ENCODE measurements at regions not wholly inside any gene's neighbourhood (a gene's known extent, or its start where the extent isn't known, plus 50 kb on each side); places are given as distances from the start of the nearest gene placed in this dataset.
"Not testable (repeated sequence)": the region's sequence is repeated elsewhere in the genome, so short reads cannot be mapped to it uniquely, and the experiment has no call there.

DNA sequence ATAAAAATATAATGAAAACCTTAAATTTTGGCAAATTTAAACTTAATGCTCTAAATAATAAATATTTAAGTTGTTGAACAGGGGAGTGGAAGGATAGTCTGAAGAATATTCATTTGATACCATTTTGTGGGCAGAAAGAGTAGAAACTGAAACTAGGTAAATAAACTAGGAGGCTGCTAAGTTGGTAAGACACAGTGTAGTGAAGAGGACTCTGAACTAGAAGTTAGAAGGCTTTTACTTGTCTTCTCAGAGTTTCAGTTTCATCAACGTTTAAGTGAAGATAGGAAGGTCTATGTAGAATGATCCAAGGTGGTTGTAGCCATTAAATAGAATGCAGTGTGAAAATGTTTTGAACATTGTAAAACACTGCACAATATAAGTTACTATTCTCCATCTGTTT, 516.9 kb downstream of the AMY1C start:
- no peak for DNase-seq (ENCODE audit: extremely low read depth, low read depth)

DNA sequence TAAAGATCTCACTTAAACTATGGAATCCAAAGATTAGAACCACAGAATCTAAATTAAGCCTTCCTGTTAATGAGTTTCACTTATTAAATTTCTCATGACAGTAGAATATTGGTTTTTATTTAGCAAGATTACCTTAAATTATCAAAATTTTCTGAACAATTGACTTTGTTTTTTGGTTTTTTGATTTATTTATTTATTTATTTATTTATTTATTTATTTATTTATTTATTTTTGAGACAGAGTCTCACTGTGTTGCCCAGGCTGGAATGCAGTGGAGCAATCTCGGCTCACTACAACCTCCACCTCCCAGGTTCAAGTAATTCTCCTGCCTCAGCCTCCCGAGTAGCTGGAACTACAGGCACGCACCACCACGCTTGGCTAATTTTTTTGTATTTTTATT, 538.6 kb downstream of the AMY1C start:
- DNase-seq (ENCODE audit: extremely low read depth, low read depth) = not testable (repeated sequence)

More for the DNA sequence above, 516.9 kb downstream of the AMY1C start:
- H3K4me3 ChIP-seq (replicated peaks; ENCODE audit: low read depth, low read length) = no peak overlapping the region
- TF ChIP-seq, protein P1, sequence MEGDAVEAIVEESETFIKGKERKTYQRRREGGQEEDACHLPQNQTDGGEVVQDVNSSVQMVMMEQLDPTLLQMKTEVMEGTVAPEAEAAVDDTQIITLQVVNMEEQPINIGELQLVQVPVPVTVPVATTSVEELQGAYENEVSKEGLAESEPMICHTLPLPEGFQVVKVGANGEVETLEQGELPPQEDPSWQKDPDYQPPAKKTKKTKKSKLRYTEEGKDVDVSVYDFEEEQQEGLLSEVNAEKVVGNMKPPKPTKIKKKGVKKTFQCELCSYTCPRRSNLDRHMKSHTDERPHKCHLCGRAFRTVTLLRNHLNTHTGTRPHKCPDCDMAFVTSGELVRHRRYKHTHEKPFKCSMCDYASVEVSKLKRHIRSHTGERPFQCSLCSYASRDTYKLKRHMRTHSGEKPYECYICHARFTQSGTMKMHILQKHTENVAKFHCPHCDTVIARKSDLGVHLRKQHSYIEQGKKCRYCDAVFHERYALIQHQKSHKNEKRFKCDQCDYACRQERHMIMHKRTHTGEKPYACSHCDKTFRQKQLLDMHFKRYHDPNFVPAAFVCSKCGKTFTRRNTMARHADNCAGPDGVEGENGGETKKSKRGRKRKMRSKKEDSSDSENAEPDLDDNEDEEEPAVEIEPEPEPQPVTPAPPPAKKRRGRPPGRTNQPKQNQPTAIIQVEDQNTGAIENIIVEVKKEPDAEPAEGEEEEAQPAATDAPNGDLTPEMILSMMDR (IDR thresholded peaks at IDR 0.05; ENCODE audit: low read depth, low read length, missing control alignments) = no peak

DNA sequence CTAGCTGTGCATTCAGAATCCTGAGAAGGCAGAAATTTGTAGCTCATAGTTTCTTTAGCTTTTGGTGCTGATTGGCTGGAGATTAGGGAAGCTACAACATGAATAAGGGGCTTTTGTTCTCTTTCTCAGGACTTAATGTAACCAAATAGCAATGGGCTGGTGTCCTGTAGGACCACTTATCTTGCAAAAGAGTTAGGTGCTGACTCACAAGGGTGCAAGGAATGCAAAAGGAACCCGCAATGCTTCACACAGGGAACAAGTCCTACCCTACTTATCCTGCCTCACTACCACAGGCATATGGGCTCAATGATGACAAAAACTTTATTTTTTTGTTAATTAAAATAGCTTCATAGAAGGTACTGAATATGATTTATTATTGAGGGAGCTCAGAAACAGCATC, 541.5 kb downstream of the AMY1C start:
- DNase-seq (ENCODE audit: extremely low read depth, low read depth) = no peak
- no peak overlapping the region for H3K4me3 ChIP-seq (replicated peaks; ENCODE audit: low read depth, low read length)
- TF ChIP-seq, protein P1 (IDR thresholded peaks at IDR 0.05; ENCODE audit: low read depth, low read length, missing control alignments) = no peak

More for the DNA sequence above, 538.6 kb downstream of the AMY1C start:
- H3K4me3 ChIP-seq (replicated peaks; ENCODE audit: low read depth, low read length) = not testable (repeated sequence)

DNA sequence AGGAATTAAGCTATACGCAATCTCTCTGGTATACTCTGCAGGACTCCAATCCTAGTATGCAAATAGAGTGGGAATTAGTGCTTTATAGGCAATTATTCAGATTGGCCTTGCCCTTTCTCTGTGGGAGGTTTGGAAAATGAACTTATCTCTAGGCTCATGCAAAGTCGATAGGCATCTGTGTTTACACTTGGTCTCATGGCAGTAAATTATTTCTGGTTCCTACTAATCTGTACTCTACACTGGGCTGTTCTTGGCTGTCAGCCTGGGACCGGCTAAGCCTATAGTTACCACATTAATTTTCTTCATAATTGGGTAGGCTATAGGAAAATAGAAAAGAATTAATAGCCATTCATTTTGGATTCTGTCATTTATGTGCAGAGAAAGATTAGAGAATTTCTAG, 544.6 kb downstream of the AMY1C start:
- DNase-seq (ENCODE audit: extremely low read depth, low read depth) = no peak
- no peak overlapping the region for H3K4me3 ChIP-seq (replicated peaks; ENCODE audit: low read depth, low read length)
- TF ChIP-seq, protein P1 (IDR thresholded peaks at IDR 0.05; ENCODE audit: low read depth, low read length, missing control alignments) = no peak

DNA sequence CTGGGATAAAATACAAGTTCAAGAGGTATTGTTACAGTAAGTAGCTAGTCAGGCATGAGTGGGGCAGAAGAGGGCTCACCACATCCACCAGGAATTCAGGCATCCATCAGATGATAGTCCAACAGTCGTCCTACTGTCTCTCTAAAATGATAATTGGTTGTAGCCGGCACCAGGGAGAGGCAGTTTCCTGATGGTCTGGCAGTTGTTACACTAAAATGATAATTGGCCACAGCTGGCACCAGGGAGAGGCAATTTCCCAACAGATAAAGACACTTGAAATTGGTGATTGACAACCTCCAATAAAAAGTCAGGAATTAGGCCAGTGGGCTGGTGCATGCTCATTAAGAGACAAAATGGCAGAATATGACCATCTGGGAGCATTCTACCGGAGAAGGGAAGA, 545.8 kb downstream of the AMY1C start:
- DNase-seq (ENCODE audit: extremely low read depth, low read depth) = no peak
- TF ChIP-seq, protein P1 (IDR thresholded peaks at IDR 0.05; ENCODE audit: low read depth, low read length, missing control alignments) = no peak
- H3K4me3 ChIP-seq (replicated peaks; ENCODE audit: low read depth, low read length) = no peak overlapping the region

DNA sequence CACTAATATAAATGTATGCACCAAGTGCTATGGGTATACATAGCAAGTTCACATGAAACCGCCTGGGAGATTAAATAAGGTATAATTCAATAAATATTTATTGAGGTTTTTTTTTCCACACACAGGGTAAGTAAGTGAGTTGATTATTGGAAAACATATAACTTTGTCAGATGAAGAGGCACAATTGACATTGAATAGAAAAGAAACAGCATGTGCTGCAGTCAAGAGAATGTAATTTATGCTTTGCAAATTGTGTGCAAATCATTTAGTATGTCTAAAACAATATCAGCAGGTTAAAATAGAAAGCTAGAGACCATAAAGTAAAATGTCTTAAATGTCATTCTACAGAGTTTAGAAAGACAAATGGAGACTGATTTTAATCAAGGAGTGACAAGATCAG, 560.0 kb downstream of the AMY1C start:
- H3K4me3 ChIP-seq (replicated peaks; ENCODE audit: low read depth, low read length) = no peak overlapping the region
- TF ChIP-seq, protein P1 (IDR thresholded peaks at IDR 0.05; ENCODE audit: low read depth, low read length, missing control alignments) = no peak
- DNase-seq (ENCODE audit: extremely low read depth, low read depth) = no peak

DNA sequence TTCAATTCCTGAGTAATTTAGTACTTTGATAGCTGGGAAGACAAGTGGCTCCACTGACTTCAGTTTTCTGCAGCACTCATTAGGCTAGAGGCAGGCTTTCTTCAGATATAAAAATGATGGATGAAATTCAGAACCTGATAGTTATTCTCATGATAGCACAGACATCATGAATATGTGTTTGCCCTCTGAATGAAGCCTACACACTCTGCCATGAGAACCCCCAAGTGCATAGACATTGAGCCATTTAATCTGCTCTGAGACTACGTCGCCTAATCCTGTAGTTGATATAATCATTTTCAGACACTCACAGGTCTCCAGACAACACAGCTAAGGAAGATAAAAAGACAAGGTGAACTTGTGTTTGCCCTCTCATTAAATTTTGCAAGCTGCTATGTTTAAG, 566.1 kb downstream of the AMY1C start:
- TF ChIP-seq, protein P1 (IDR thresholded peaks at IDR 0.05; ENCODE audit: low read depth, low read length, missing control alignments) = no peak
- H3K4me3 ChIP-seq (replicated peaks; ENCODE audit: low read depth, low read length) = no peak overlapping the region
- no peak for DNase-seq (ENCODE audit: extremely low read depth, low read depth)
